WERI-Rb-1 (cell line): ENCODE measurements at regions not wholly inside any gene's neighbourhood (a gene's known extent, or its start where the extent isn't known, plus 50 kb on each side); places are given as distances from the start of the nearest gene placed in this dataset.
A peak's percentile ranks its signal among the peaks of the same experiment; 100 is the strongest.

Source experiments
- DNase-seq: peaks from one replicate; pipeline ENCODE4 v3.0.0-alpha.2; 2020
- H3K27ac ChIP-seq: fragments of 250-450 bp; sonication (Bioruptor Pico); 2 replicates; pipeline ENCODE4 v1.5.1; 2020; ENCODE audit warnings: mild to moderate bottlenecking, moderate library complexity
- H3K27me3 ChIP-seq: fragments of 250-450 bp; sonication (Bioruptor Pico); 2 replicates; pipeline ENCODE4 v1.5.1; 2021; ENCODE audit warnings: mild to moderate bottlenecking, low read depth, moderate library complexity; ENCODE audit not compliant: insufficient read depth, severe bottlenecking
- H3K36me3 ChIP-seq: fragments of 250-450 bp; sonication (Bioruptor Pico); 2 replicates; pipeline ENCODE4 v1.5.1; 2020; ENCODE audit warnings: mild to moderate bottlenecking, moderate library complexity
- H3K4me3 ChIP-seq: 2 replicates; pipeline ENCODE4 v1.5.1; 2011; ENCODE audit warnings: low read depth, mild to moderate bottlenecking, control low read depth, low read length
- H3K9me3 ChIP-seq: fragments of 250-450 bp; sonication (Bioruptor Pico); 2 replicates; pipeline ENCODE4 v1.5.1; 2021; ENCODE audit warnings: mild to moderate bottlenecking, moderate library complexity; ENCODE audit not compliant: severe bottlenecking
- CTCF ChIP-seq: IDR thresholded peaks from 2 replicates; pipeline ENCODE4 v1.5.1; 2011; ENCODE audit warnings: low read depth, mild to moderate bottlenecking, control low read depth, inconsistent platforms, low read length

DNA sequence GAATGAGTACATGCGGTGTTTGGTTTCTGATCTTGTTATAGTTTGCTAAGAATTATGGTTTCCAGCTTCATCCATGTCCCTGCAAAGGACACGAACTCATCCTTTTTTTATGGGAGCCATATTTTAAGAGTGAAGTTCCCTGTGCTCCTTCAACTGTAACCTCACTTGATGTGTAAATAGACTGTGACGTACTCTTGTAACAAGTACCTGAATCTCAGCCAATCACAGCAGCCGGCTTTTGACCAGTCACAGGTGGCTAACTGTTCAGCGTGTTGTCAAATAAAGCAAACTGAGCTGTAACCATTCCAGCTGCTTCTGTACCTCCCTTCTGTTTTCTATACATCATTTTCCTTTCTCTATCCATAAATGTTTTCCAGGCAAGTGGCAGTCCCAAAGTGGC is 774.3 kb upstream of the HS6ST1 start:
- no peak for DNase-seq
- no peak overlapping the region for H3K27ac ChIP-seq
- no peaks in the 10 kb centered on the region for H3K36me3 ChIP-seq
- no peak overlapping the region for H3K4me3 ChIP-seq
- H3K27me3 ChIP-seq = no peaks in the 10 kb centered on the region
- no peak for TF ChIP-seq CTCF
- no peaks in the 10 kb centered on the region for H3K9me3 ChIP-seq

- DNase-seq = no peak
- Histone ChIP-seq H3K27ac (no peak overlapping the region), H3K36me3 (no peaks in the 10 kb centered on the region), H3K27me3 (no peaks in the 10 kb centered on the region), H3K4me3 (no peak overlapping the region), H3K9me3 (no peaks in the 10 kb centered on the region)
- no peak for TF ChIP-seq CTCF
These were observed 782.5 kb upstream of the HS6ST1 start for GRCh38 chr2:129101186-129101585.

GRCh38 chr2:129103936-129104878 is 785.5 kb upstream of the HS6ST1 start:
- no peaks in the 10 kb centered on the region for H3K27me3 ChIP-seq
- no peak overlapping the region for H3K4me3 ChIP-seq
- H3K9me3 ChIP-seq = no peaks in the 10 kb centered on the region
- peak; percentile 70 for DNase-seq
- H3K36me3 ChIP-seq = no peaks in the 10 kb centered on the region
- no peak for TF ChIP-seq CTCF
- no peak overlapping the region for H3K27ac ChIP-seq

- H3K4me3 ChIP-seq = no peak overlapping the region
- H3K27me3 ChIP-seq = no peaks in the 10 kb centered on the region
- no peaks in the 10 kb centered on the region for H3K9me3 ChIP-seq
- H3K27ac ChIP-seq = no peak overlapping the region
- TF ChIP-seq CTCF = no peak
- H3K36me3 ChIP-seq = no peaks in the 10 kb centered on the region
- no peak for DNase-seq
These were observed 793.5 kb upstream of the HS6ST1 start for GRCh38 chr2:129112181-129112580.

DNA sequence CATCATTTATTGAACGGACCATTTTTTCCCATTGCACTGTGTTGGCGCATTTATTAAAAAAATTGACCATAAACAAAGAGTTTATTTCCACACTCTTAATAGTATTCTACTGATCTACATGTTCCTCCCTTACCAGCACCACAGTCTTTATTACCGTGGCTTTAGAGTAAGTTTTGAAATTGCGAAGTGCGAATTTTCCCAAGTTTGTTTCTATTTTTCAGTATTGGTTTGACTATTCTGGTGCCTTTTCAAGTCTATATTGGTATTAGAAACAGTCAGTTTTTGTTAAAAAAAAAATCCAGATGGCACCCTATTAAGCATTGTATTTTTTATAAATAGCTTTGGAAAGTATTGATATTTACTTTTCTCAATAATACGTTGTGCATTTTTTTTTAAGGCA is 795.1 kb upstream of the HS6ST1 start:
- Histone ChIP-seq H3K36me3 (no peaks in the 10 kb centered on the region), H3K9me3 (no peaks in the 10 kb centered on the region), H3K27me3 (no peaks in the 10 kb centered on the region), H3K27ac (no peak overlapping the region), H3K4me3 (no peak overlapping the region)
- DNase-seq = no peak
- TF ChIP-seq CTCF = no peak
